WTC11 (cell line): ENCODE measurements at regions not wholly inside any gene's neighbourhood (a gene's known extent, or its start where the extent isn't known, plus 50 kb on each side); places are given as distances from the start of the nearest gene placed in this dataset.
A peak's percentile ranks its signal among the peaks of the same experiment; 100 is the strongest.

Source experiments
- ATAC-seq: fragments of 200-7000 bp; cut with Tn5 transposase; 2 replicates; pipeline ENCODE4 v1.10.0; 2021; ENCODE audit warnings: mild to moderate bottlenecking, moderate library complexity
- CTCF ChIA-PET: fragments of 300-600 bp; sonication (Branson Sonifier 250); formaldehyde crosslinking; loops from one replicate; lab custom pipeline; 2021; ENCODE audit warnings: antibody characterized with exemption; lab: Charles Lee
- POLR2A ChIA-PET: fragments of 350-600 bp; sonication (Branson Sonifier 250); formaldehyde crosslinking; loops from one replicate; lab custom pipeline; 2021; ENCODE audit warnings: antibody characterized with exemption; lab: Charles Lee
- DNase-seq: peaks from one replicate; pipeline ENCODE4 v3.0.0; 2021; ENCODE audit warnings: low spot score
- H3K27ac Mint-ChIP-seq: 2 replicates; pipeline ENCODE4 v1.8.0; 2021; ENCODE audit warnings: mixed read lengths
- H3K27me3 Mint-ChIP-seq: 2 replicates; pipeline ENCODE4 v1.8.0; 2021; ENCODE audit warnings: low read depth, mild to moderate bottlenecking, moderate library complexity, mixed read lengths
- H3K36me3 Mint-ChIP-seq: 2 replicates; pipeline ENCODE4 v1.8.0; 2021; ENCODE audit warnings: mixed read lengths
- H3K4me1 Mint-ChIP-seq: 2 replicates; pipeline ENCODE4 v1.8.0; 2022; ENCODE audit warnings: mixed read lengths
- H3K4me3 Mint-ChIP-seq: 2 replicates; pipeline ENCODE4 v1.8.0; 2021; ENCODE audit warnings: mild to moderate bottlenecking, moderate library complexity, mixed read lengths
- H3K9me3 Mint-ChIP-seq: 2 replicates; pipeline ENCODE4 v1.8.0; 2021; ENCODE audit warnings: mixed read lengths
- ATF2 ChIP-seq: sonication (generic); formaldehyde crosslinking; IDR thresholded peaks from 2 replicates; pipeline ENCODE4 v1.8.1; 2022; ENCODE audit warnings: low read depth, missing genetic modification reagents, borderline replicate concordance
- CREM ChIP-seq: sonication (generic); formaldehyde crosslinking; IDR thresholded peaks from 2 replicates; pipeline ENCODE4 v1.8.1; 2022; ENCODE audit warnings: mild to moderate bottlenecking, missing genetic modification reagents, moderate library complexity
- E2F4 ChIP-seq: sonication (generic); formaldehyde crosslinking; IDR thresholded peaks from 2 replicates; pipeline ENCODE4 v1.8.1; 2022; ENCODE audit warnings: low read depth, mild to moderate bottlenecking, moderate library complexity, missing genetic modification reagents, borderline replicate concordance
- E2F5 ChIP-seq: sonication (generic); formaldehyde crosslinking; IDR thresholded peaks from 2 replicates; pipeline ENCODE4 v1.8.1; 2022; ENCODE audit warnings: mild to moderate bottlenecking, moderate library complexity, missing genetic modification reagents
- FOXJ3 ChIP-seq: sonication (generic); formaldehyde crosslinking; IDR thresholded peaks from 2 replicates; pipeline ENCODE4 v1.9.0; 2021; ENCODE audit warnings: missing genetic modification reagents, mild to moderate bottlenecking, borderline replicate concordance
- GTF2I ChIP-seq: fragments of 250-450 bp; sonication (Bioruptor Pico); conservative IDR thresholded peaks from 2 replicates; pipeline ENCODE4 v1.4.0; 2021; ENCODE audit warnings: mild to moderate bottlenecking
- HMGA2 ChIP-seq: fragments of 250-450 bp; sonication (Bioruptor Pico); IDR thresholded peaks from 2 replicates; pipeline ENCODE4 v1.4.0; 2021; ENCODE audit warnings: mild to moderate bottlenecking, moderate library complexity
- IRF2 ChIP-seq: sonication (generic); formaldehyde crosslinking; IDR thresholded peaks from 2 replicates; pipeline ENCODE4 v1.8.0; 2022; ENCODE audit warnings: low read depth, missing genetic modification reagents, borderline replicate concordance
- PRDM15 ChIP-seq: sonication (generic); formaldehyde crosslinking; IDR thresholded peaks from 2 replicates; pipeline ENCODE4 v1.8.0; 2022; ENCODE audit warnings: missing genetic modification reagents
- PREB ChIP-seq: sonication (generic); formaldehyde crosslinking; IDR thresholded peaks from 2 replicates; pipeline ENCODE4 v1.8.1; 2022; ENCODE audit warnings: mild to moderate bottlenecking, missing genetic modification reagents, moderate library complexity, borderline replicate concordance
- SP1 ChIP-seq: sonication (generic); formaldehyde crosslinking; conservative IDR thresholded peaks from 2 replicates; pipeline ENCODE4 v1.8.1; 2022; ENCODE audit warnings: missing genetic modification reagents
- STAT6 ChIP-seq: sonication (generic); formaldehyde crosslinking; conservative IDR thresholded peaks from 2 replicates; pipeline ENCODE4 v1.8.1; 2023; ENCODE audit warnings: mild to moderate bottlenecking, low read depth, missing genetic modification reagents, moderate library complexity
- TCF7 ChIP-seq: sonication (generic); formaldehyde crosslinking; IDR thresholded peaks from 2 replicates; pipeline ENCODE4 v1.8.0; 2022; ENCODE audit warnings: mild to moderate bottlenecking, low read depth, missing genetic modification reagents, moderate library complexity
- ZNF317 ChIP-seq: sonication (generic); formaldehyde crosslinking; IDR thresholded peaks from 2 replicates; pipeline ENCODE4 v1.8.1; 2023; ENCODE audit warnings: low read depth, mild to moderate bottlenecking, moderate library complexity, missing genetic modification reagents, borderline replicate concordance

GRCh38 chr2:43034242-43034619 is 192.2 kb downstream of the ZFP36L2 start (continued):
- TF ChIP-seq PREB (CRISPR knock-in tag), result no peak
- TF ChIP-seq, all 79 proteins: peak for 0

GRCh38 chr2:43033466-43034241 is 192.8 kb downstream of the ZFP36L2 start:
- no peak overlapping the region for H3K4me3 Mint-ChIP-seq
- H3K9me3 Mint-ChIP-seq, result no peaks in the 10 kb centered on the region
- DNase-seq (no peak), ATAC-seq (no peak)
- no peaks in the 10 kb centered on the region for H3K36me3 Mint-ChIP-seq
- TF ChIP-seq GTF2I (no peak), ZNF317 (CRISPR knock-in tag) (no peak), PRDM15 (CRISPR knock-in tag) (no peak), SP1 (CRISPR knock-in tag) (no peak), STAT6 (CRISPR knock-in tag) (no peak), IRF2 (CRISPR knock-in tag) (no peak), CREM (CRISPR knock-in tag) (no peak), TCF7 (CRISPR knock-in tag) (no peak), HMGA2 (CRISPR knock-in tag) (no peak), FOXJ3 (CRISPR knock-in tag) (no peak), E2F4 (CRISPR knock-in tag) (no peak), ATF2 (no peak), E2F5 (CRISPR knock-in tag) (no peak)
- no peaks in the 10 kb centered on the region for H3K27me3 Mint-ChIP-seq
- ChIA-PET CTCF (interaction anchor here (0.7 to 1.0 kb wide), 2 partner anchors 68 to 87 kb away, joined by 3 read pairs; no protein-coding TSS in a partner anchor), POLR2A (no interaction called here)
- H3K4me1 Mint-ChIP-seq, result peaks cover 4% of the 10 kb centered on the region
- H3K27ac Mint-ChIP-seq, result peak overlapping the region; percentile 33; the same call in 1 of the 2 replicates
